ENCODE measurements at regions not wholly inside any gene's neighbourhood (a gene's known extent, or its start where the extent isn't known, plus 50 kb on each side); places are given as distances from the start of the nearest gene placed in this dataset.

GRCh38 chr2:239583879-239584859, 183.3 kb upstream of the HDAC4 start:
- Histone ChIP-seq H3K4me3 (ENCODE audit: low read depth, low read length) (no peak overlapping the region), H3K36me3 (no peaks in the 10 kb centered on the region), H3K9me3 (no peaks in the 10 kb centered on the region), H3K4me1 (no peaks in the 10 kb centered on the region), H3K27me3 (no peaks in the 10 kb centered on the region)
- DNase-seq, result no peak
- TF ChIP-seq CTCF (IDR thresholded peaks at IDR 0.05; ENCODE audit: low read depth, low read length), result no peak

GRCh38 chr2:239583171-239583878, 182.5 kb upstream of the HDAC4 start:
- H3K4me3 ChIP-seq (ENCODE audit: low read depth, low read length), result no peak overlapping the region
- H3K27me3 ChIP-seq, result no peaks in the 10 kb centered on the region
- no peaks in the 10 kb centered on the region for H3K9me3 ChIP-seq
- H3K4me1 ChIP-seq, result no peaks in the 10 kb centered on the region
- no peak for DNase-seq
- no peak for TF ChIP-seq CTCF (IDR thresholded peaks at IDR 0.05; ENCODE audit: low read depth, low read length)
- H3K36me3 ChIP-seq, result no peaks in the 10 kb centered on the region

- Histone ChIP-seq H3K27me3 (no peaks in the 10 kb centered on the region), H3K9me3 (no peaks in the 10 kb centered on the region), H3K36me3 (no peaks in the 10 kb centered on the region), H3K4me1 (no peaks in the 10 kb centered on the region), H3K4me3 (ENCODE audit: low read depth, low read length) (no peak overlapping the region)
- no peak for DNase-seq
- TF ChIP-seq CTCF (IDR thresholded peaks at IDR 0.05; ENCODE audit: low read depth, low read length), result no peak
Observed at GRCh38 chr2:239582476-239582875, 181.7 kb upstream of the HDAC4 start.

- Histone ChIP-seq H3K4me1 (no peaks in the 10 kb centered on the region), H3K9me3 (no peaks in the 10 kb centered on the region), H3K4me3 (ENCODE audit: low read depth, low read length) (no peak overlapping the region), H3K27me3 (no peaks in the 10 kb centered on the region), H3K36me3 (no peaks in the 10 kb centered on the region)
- no peak for TF ChIP-seq CTCF (IDR thresholded peaks at IDR 0.05; ENCODE audit: low read depth, low read length)
- no peak for DNase-seq
Observed at GRCh38 chr2:239581352-239581901, 180.6 kb upstream of the HDAC4 start.

- no peak for DNase-seq
- no peak overlapping the region for H3K4me3 ChIP-seq (ENCODE audit: low read depth, low read length)
- no peaks in the 10 kb centered on the region for H3K27me3 ChIP-seq
- H3K4me1 ChIP-seq, result no peaks in the 10 kb centered on the region
- TF ChIP-seq CTCF (IDR thresholded peaks at IDR 0.05; ENCODE audit: low read depth, low read length), result no peak
- no peaks in the 10 kb centered on the region for H3K36me3 ChIP-seq
- no peaks in the 10 kb centered on the region for H3K9me3 ChIP-seq
Observed at GRCh38 chr2:239580199-239580527, 179.3 kb upstream of the HDAC4 start.
